Neutrophil (primary cell): ENCODE measurements at regions not wholly inside any gene's neighbourhood (a gene's known extent, or its start where the extent isn't known, plus 50 kb on each side); places are given as distances from the start of the nearest gene placed in this dataset.

Source experiments
- H3K27ac ChIP-seq: fragments of 200-600 bp; sonication (generic); 2 replicates; pipeline ENCODE4 v1.5.1; 2016; ENCODE audit warnings: mild to moderate bottlenecking, moderate library complexity
- H3K27me3 ChIP-seq: fragments of 200-600 bp; sonication (generic); 2 replicates; pipeline ENCODE4 v1.6.0; 2016; ENCODE audit warnings: mild to moderate bottlenecking
- H3K36me3 ChIP-seq: fragments of 200-600 bp; sonication (generic); 2 replicates; pipeline ENCODE4 v1.5.1; 2017
- H3K4me1 ChIP-seq, 2 experiments: fragments of 200-600 bp in 1 of 2; sonication (generic) in 1 of 2; 1 replicate in 1 of 2; 2 replicates in 1 of 2; pipeline versions ENCODE4 v1.5.1 to v1.6.1; 2013 to 2016; ENCODE audit warnings: low read depth in 1 of 2, low read length in 1 of 2, mild to moderate bottlenecking in 1 of 2, moderate library complexity in 1 of 2; ENCODE audit not compliant: control insufficient read depth in 1 of 2, insufficient read depth in 1 of 2
- H3K4me3 ChIP-seq, 2 experiments: fragments of 200-600 bp in 1 of 2; sonication (generic) in 1 of 2; 1 replicate in 1 of 2; 2 replicates in 1 of 2; pipeline ENCODE4 v1.5.1; 2013 to 2016; ENCODE audit warnings: low read depth in 1 of 2, low read length in 1 of 2, mild to moderate bottlenecking in 1 of 2, moderate library complexity in 1 of 2
- H3K9me3 ChIP-seq: fragments of 200-600 bp; sonication (generic); 2 replicates; pipeline ENCODE4 v1.5.1; 2016
- CTCF ChIP-seq: fragments of 200-600 bp; sonication (generic); IDR thresholded peaks from 2 replicates; pipeline ENCODE4 v1.5.1; 2016; ENCODE audit warnings: antibody characterized with exemption

GRCh38 chr14:98185036-98185435 is 1087.0 kb downstream of the BCL11B start:
- H3K4me3 ChIP-seq = no peak overlapping the region
- no peaks in the 10 kb centered on the region for H3K27me3 ChIP-seq
- TF ChIP-seq CTCF = no peak
- H3K36me3 ChIP-seq = no peaks in the 10 kb centered on the region
- no peak overlapping the region for H3K27ac ChIP-seq
- no peaks in the 10 kb centered on the region for H3K9me3 ChIP-seq
- H3K4me1 ChIP-seq = no peaks in the 10 kb centered on the region

GRCh38 chr14:98186140-98186539 is 1085.9 kb downstream of the BCL11B start:
- TF ChIP-seq CTCF = no peak
- Histone ChIP-seq H3K4me1 (no peaks in the 10 kb centered on the region), H3K36me3 (no peaks in the 10 kb centered on the region), H3K9me3 (no peaks in the 10 kb centered on the region), H3K4me3 (no peak overlapping the region), H3K27me3 (no peaks in the 10 kb centered on the region), H3K27ac (no peak overlapping the region)

GRCh38 chr14:98187281-98187680 is 1084.7 kb downstream of the BCL11B start:
- H3K4me3 ChIP-seq = no peak overlapping the region
- H3K4me1 ChIP-seq = no peaks in the 10 kb centered on the region
- TF ChIP-seq CTCF = no peak
- H3K27me3 ChIP-seq = no peaks in the 10 kb centered on the region
- no peak overlapping the region for H3K27ac ChIP-seq
- H3K9me3 ChIP-seq = no peaks in the 10 kb centered on the region
- H3K36me3 ChIP-seq = no peaks in the 10 kb centered on the region

- no peaks in the 10 kb centered on the region for H3K9me3 ChIP-seq
- H3K36me3 ChIP-seq = no peaks in the 10 kb centered on the region
- no peaks in the 10 kb centered on the region for H3K27me3 ChIP-seq
- no peak overlapping the region for H3K4me3 ChIP-seq
- no peak for TF ChIP-seq CTCF
- no peak overlapping the region for H3K27ac ChIP-seq
- no peaks in the 10 kb centered on the region for H3K4me1 ChIP-seq
Observed at GRCh38 chr14:98189062-98189461, 1082.9 kb downstream of the BCL11B start.

- Histone ChIP-seq H3K4me1 (no peaks in the 10 kb centered on the region), H3K27ac (no peak overlapping the region), H3K9me3 (no peaks in the 10 kb centered on the region), H3K27me3 (no peaks in the 10 kb centered on the region), H3K36me3 (no peaks in the 10 kb centered on the region), H3K4me3 (no peak overlapping the region)
- TF ChIP-seq CTCF = no peak
Observed at GRCh38 chr14:98189511-98189910, 1082.5 kb downstream of the BCL11B start.

GRCh38 chr14:98189944-98190343 is 1082.1 kb downstream of the BCL11B start:
- no peak for TF ChIP-seq CTCF
- Histone ChIP-seq H3K9me3 (no peaks in the 10 kb centered on the region), H3K4me3 (no peak overlapping the region), H3K4me1 (no peaks in the 10 kb centered on the region), H3K27ac (no peak overlapping the region), H3K36me3 (no peaks in the 10 kb centered on the region), H3K27me3 (no peaks in the 10 kb centered on the region)
